Hepatic stellate cell (primary cell): ENCODE measurements at regions not wholly inside any gene's neighbourhood (a gene's known extent, or its start where the extent isn't known, plus 50 kb on each side); places are given as distances from the start of the nearest gene placed in this dataset.
A peak's percentile ranks its signal among the peaks of the same experiment; 100 is the strongest.
"Not testable (repeated sequence)": the region's sequence is repeated elsewhere in the genome, so short reads cannot be mapped to it uniquely, and the experiment has no call there.

Experiments
- DNase-seq: peaks from one replicate; pipeline ENCODE4 v3.0.0; 2011; ENCODE audit warnings: low spot score

DNA sequence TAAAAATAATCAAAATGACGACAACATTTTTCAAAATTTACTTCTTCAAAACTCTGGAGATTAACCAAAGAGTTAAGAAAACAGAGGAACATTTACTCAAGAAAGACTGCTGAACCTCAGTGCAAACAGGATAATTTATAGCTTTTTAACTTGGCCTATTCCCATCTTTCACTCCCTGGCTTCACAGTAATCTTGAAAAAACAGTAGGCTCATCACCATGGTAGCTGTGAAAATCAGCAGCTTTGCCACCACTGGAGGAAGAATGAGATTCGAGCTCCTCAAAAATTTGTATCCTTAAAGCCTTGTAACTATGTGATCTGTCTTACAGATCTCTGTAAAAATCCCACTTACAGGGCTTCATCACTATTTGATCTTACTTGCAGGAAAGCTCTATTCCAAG is 447.7 kb upstream of the CTSO start:
- no peak for DNase-seq

DNA sequence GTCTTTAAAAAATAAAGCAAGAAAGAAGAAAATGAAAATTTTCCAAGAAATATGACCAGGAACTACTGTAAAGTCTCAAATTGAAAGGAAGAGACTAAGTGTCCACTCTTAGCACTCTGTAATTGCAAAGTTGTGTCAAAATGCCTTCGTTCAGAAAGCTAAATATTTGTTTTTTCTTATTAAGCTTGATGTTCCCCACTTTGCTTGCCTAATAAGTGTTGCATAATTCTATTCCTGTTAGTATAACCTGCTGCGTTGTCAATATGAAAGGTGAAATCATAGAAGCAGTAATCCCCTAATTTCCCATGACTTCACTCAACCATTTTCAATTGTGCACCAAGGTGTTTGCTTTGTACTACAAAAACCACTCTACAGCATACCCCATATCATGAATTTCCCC is 442.9 kb upstream of the CTSO start:
- DNase-seq = no peak

DNA sequence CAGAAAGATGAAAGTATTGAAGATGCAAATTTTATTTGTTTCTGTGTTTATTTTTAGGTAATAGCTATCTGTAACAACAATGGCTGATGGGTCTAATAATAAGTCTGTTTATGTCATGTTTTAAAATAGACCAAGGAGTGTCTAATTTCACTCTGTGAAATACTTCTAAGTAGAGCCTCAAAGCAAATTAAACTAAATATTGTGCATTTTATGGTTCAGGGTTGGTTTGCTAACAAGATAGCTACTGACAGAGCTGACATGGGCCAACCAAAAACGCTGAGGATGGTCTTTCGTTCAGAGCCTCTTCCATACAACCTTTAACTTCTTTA is 437.6 kb upstream of the CTSO start:
- DNase-seq = no peak

DNA sequence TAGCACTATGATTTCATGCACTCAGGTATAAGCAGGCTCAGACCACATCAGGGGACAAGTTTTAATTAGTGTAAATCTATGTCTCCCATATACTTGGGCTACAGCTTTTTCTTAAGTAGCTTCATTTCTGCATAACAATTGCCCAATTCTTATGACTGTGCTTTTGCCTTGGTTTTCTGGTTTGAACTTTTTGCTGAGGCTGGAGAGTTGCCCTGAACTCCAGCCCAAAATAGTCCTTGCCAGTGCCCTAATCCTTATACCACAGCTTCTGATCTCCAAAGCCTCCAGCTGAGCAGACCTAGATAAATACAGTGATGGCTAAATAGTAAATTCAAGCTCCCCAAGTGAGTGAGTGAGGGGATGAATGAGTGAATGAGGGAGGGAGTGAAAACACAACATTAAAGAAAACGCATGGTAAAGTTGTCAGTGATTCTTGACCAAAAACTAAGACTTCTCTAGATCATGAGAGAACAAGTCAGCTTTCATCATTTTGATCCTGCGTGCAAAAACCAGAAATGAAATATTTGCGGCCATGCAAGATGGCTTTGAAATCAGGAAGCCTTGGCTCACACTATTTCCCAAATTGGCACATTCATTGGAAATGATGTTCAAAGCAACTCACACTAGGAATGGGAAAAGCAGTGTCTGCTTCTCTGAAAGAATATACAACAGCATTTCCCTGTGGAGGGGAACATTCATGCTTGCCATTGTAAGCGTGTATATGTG is 437.1 kb upstream of the CTSO start:
- no peak for DNase-seq

DNA sequence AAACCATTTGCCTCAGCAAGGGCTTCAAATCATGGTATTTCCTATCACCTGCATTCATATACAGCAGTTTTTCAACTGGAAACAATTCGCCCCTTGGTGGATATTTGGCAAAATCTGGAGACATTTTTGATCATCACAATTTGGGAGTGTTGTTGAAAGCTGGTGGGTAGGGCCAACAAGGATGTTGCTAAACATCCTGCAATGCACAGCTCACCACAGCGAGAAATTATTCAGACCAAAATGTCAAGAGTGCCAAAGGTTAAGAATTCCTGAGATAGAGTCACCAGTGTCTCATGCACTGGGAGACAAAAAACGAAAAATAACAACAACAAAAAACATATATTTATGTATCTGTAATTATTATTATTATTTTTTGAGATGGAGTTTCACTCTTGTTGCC is 435.2 kb upstream of the CTSO start:
- DNase-seq = no peak

DNA sequence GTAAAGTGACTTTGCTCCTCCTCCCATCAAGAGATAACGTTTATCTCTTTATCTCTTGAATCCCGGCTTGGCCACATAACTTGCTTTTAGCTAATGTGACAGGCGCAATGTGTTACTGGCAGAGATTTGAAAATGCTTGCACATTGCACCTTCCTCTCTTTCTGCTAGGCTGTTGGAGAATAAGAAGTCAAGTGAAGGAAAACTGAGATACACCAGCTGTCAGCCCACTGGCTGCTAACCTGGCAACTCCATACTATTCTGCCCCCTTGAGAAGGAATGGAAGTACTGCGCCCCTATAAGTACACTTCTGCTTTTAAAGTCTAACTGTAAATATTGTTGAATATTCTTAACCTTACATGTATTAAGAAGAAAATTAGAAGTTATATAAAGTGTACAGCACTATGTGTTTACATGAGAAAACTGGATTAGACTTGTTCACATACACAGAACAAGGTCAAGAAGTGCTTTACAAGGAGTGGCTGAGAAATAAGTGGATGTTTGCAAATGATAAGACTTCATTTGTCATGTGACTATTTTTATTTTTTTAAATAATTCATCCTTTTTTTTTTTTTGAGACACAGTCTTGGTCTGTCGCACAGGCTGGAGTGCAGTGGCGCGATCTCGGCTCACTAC is 424.5 kb upstream of the CTSO start:
- peak; percentile 53 for DNase-seq

DNA sequence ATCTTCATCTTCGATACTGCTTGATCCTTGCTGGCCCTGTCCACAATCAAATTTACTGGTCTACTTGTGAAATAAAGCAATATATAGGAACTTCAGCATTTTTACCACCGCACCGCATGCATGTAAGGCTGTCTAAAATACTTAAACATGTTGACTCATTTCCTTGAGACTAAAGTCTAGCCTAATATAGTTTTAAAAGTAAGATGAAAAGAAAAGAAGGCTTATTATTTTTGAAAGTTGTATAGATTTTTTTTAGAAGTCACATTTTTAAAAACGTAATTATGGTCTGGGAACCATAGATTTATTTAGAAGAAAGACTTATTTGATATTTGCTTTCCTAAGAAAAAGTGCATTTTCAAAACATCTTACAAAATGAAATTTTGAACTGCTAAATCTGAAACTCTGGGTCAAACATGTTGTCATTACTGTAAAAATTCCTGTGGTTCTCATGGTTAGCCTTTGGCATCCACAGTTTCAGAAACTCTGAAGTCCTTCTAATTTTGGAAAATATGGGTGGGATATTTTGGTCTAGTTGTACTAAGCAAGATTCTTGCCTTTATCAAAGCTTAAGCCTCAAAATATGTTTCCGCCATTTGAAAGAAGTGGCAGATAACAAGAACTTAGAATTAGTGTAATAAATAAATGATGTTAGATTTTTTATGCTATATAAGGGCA is 423.5 kb upstream of the CTSO start:
- peak; percentile 37 for DNase-seq

DNA sequence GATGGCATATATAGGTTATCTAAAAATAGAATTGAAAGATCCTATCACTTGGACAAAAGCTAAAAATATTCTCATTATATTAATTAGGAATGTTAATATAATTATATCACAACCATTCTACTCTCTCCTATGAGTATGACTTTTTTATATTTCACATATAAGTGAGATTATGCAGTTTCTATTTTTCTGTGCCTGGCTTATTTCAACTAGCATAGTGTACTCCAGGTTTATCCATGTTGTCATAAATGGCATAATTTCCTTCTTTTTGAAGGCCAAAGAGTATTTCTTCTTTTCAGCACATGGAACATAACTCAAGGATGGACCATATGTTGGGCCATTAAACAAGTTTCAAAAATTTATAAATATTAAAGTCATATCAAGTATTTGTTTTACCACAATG is 421.2 kb upstream of the CTSO start:
- no peak for DNase-seq

DNA sequence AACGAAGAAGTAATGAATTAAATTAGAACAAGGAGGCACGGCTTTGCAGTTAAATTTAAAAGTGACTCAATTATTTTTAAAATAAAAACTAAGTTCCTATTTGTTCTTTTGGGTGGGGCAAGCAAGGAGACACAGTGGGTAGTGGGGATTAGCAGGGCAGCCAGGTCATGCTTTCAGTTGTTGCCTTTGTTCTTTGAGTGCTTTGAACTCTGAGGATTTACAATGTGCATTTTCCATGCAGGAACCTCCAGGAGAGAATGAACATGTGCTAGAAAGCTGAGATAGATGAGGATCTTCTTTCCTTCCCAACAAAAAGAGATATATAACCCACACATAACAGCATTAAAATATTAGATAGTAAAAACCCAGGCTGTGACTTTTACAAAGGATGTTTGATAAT is 420.4 kb upstream of the CTSO start:
- no peak for DNase-seq

DNA sequence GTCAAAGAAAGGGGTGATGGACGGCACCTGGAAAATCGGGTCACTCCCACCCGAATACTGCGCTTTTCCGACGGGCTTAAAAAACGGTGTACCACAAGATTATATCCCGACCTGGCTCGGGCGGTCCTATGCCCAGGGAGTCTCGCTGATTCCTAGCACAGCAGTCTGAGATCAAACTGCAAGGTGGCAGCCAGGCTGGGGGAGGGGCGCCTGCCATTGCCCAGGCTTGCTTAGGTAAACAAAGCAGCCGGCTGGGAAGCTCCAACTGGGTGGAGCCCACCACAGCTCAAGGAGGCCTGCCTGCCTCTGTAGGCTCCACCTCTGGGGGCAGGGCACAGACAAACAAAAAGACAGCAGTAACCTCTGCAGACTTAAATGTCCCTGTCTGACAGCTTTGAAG is 413.8 kb upstream of the CTSO start:
- DNase-seq = not testable (repeated sequence)

DNA sequence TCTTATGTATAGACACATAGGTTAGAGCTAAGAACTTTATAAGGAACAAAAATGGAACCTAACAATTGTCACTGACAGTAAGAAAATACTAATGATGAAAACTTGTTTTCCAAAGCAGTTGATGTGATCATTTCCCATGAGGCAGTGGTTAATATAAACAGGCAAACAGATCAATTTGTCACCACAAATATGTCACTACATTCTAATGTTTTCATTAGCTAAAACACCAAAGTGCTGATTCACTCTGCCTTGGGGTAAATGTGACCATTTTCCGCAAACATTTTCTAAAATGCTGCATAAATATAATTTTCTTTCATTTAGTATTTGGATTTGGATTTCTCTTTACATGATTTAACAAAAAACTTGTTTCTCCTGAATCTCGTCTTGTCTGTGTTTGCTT is 408.9 kb upstream of the CTSO start:
- peak; percentile 27 for DNase-seq

DNA sequence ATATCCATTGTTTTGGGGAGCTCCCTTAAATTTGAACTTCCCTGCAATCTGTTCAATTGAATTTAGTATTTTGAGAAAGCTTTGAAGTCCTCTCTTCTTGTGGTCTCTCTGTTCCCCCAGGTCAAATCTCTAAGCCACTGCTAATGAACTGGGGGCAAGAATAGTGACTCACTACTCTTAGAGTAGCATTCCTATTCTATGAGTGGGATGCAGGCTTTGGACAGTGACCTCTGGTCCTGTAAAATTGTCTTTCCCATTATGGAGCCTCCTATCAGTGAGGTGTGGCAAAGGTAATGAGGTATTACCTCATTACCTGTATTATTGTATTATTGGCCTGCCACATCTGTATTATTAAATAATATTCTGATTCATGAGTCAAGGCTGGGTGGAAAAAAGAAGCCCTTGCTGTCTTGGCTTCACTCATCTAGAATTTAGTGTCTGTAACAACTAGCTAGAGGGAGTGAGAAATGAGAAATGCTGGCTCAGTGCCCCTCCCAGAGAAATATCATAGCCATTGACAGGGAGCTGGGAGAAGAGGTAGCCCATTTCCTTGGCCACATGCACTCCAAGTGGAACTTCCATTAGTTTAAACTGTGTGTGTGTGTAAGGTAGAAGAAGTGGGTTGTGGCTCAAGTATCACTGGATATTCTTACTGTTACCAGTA is 393.9 kb upstream of the CTSO start:
- DNase-seq = no peak

DNA sequence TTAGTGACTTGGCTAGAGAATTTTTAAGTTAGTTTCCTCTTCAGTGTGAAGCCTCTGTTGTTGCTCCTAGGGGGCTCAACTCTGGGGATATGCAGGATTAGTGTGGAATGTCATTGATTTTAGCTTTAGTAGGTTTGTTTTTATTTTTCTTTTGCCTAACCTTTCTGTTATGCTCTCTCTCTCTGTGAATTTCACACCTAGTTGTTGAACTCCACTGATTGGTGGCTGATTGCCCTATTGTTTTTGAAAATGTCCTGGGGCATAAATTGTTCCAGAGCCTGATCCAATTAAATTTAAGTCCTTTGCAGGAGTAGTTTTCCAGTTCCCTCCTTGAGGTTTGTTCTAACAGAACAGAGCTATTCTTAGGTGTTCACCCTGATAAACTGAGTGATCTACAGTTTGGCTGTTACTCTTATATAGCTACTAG is 393.3 kb upstream of the CTSO start:
- DNase-seq = no peak

DNA sequence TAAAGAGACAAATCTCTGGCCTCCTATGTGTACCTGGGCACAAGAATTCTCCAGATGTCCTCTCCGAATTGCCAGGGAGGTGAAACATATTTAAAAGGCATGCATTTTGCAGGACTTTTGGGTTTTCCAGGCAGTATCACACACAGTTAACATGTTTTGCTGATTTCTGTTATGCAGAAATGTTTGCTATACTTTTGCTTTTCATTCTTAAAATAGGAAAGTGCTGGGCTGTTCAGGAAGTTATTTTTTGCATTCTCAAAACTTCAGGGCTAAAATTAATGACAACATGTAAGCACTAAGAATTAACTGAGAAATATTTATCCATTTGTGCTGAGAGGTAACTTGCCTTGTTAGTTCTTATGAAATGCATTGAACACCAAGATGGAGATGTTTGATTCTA is 390.7 kb upstream of the CTSO start:
- no peak for DNase-seq

DNA sequence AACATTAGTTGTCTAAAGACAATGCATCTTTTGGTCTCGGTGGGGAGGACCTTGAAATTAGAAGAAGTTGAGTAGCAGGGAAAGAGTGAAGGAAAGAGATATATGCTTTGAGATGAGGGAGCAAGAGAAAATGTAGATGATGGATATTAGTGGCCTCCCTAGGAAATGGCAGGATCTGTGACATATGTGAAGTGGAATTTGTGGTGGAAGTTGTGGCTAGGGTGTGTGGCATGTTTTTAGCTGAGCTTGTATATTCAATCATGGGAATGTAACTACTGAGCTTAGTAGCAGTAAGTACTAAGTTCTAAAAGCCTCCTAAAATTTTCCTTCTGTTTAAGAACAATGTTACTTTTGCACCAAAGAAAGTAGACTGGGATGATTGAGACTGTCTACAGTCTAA is 382.8 kb upstream of the CTSO start:
- no peak for DNase-seq

DNA sequence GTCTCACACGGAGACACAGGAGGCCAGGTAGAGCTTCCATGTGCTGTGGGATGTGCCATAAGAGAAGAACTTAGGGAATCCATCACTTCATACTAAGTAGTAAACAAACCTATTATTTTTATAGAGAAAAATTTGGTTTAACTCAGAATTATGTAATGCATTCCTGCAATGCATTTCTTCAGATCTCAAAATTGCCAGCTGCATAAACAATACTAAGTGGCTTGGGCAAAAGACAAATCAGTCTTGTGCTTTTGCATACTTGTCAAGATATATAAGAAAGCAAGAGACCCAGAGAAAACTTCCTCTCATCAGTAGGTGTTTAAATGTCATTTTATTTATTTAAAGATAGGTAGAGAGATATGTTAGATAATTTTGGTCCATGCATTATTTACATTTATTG is 382.1 kb upstream of the CTSO start:
- DNase-seq = no peak

DNA sequence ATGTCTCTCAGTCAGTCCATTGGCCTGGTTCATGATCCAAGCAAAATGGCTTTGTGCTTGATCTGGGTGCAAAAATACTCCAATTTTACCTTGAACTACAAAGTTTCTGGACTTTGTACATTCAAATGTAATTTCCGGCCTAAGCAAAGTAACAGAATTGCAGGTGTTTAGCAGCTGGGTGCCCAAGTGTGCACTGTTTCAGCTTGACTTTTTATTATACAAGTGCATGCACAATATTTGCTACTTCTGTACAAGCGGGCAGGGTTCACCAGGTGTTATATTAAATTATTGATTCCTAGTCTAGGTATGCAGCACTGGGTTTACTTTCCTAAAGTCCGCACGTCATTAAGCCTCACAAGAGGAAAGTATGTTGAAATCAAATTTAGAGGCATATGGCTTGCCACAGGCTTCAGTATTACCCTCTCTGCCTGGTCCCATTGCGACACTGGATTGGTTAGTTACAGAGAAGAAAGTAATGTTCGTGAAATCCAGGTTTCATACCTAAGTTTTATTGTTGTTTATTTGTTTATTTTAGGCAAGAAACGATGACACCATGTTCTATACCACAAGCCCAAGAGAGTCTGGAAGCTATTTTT is 376.9 kb upstream of the CTSO start:
- no peak for DNase-seq

DNA sequence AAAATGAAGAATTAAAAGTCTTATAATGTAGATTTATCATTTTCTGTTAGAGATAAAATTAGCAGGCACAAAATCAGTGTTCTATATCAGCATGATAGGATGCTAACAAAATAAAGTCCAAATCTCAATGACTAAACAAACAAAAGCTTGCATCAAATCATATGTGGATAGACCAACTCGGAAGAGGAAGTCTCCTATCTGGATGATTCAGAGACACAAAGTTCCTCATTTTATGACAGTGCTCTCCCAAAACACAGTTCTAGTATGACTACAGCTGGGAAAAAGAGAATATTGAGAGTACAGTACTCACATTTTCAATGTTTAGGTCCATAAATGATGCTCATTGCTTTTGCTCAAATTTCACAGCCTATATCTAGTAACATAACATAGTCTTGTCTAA is 376.1 kb upstream of the CTSO start:
- no peak for DNase-seq

DNA sequence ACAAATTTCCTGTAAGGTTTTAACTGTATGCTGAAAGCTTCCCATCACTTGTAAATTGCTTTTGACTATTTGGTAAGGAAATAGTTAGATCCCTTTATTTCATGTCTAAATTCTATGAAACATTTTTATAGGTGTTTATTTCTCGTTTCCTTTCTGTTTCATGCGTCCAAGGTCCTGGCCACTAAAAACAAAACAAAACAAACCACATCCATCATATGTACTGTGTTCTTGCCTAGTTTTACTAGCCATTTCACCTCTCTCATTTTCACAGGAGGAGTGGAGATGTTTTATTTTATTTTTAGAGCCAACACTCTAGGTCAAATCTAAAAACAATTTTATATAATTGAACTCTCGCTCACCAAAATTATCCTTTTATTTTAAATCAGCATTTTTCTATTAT is 375.2 kb upstream of the CTSO start:
- DNase-seq = no peak

DNA sequence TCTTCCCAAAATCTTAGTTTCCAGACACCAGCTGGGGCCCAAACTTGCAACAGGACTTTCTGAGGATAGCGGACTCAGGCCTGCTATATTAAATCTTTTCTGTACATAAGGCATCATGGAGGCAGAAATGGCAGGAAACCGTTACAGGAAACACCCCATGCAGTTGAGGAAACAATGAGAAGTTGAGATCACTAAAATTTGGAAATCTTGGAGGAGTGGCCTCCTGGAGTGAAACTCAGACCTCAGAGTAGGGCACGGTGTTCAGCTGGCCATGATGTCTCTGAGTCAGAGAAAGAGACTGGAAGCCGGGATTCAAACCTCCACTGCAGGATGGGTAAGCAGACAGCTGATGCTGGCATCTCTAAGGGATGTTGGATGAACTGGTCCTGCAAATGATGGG is 372.6 kb upstream of the CTSO start:
- no peak for DNase-seq

DNA sequence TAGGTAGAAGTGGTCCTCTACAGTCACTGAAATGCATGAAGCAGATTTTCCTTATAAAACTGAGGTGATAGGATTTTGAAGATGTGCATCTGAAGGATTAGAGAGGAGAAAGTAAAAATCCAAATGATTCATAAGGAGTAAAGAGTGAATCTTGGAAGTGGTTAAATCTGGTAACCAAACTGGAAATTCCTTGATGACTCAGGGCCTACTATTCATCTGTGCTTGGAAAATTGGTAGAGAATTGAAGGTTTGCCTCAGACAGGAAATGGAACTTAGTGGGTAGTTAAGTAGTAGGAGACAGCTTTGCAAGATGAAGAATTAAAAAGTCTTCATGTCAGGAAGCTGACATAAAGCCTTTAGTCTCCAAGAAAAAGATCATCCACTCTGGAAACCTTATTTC is 368.9 kb upstream of the CTSO start:
- DNase-seq = peak; percentile 14

DNA sequence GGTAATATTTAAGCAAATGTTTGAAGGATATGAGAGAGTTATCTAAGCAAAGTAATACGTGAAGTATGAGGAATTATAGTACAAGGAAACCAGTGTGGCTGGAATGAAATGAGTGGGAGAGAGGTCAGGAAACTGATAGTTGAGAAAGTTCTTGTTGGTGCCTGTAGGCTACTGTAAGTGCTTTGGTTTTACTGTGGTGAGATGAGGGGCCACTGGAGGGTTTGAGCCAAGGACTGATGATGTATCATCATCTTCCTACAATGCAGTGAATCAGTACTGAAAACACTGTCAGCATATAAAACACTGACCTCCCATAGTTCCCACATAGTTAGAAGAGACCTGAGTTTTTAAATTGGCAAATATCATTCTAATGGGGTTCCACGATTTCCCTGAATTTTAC is 367.5 kb upstream of the CTSO start:
- peak; percentile 5 for DNase-seq

DNA sequence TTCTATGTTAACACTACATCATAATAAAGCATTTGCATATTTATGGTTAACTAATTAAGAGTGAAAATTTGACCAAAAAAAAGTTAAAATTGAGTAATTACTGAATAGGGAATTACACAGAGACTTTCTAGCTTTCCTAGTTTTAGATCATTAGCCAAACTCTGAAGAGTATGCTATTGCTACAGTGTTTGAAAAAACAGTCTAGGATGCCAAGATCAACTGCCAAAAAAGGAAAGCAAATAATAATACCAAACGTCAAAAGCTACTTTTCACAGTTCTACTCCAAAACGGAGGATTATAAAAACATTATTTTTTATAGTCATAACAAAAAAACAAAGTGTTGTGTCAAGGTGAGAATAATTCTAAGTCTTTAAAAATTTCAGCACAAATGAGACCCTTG is 359.8 kb upstream of the CTSO start:
- DNase-seq = no peak
